Panc1 (cell line): ENCODE measurements at regions not wholly inside any gene's neighbourhood (a gene's known extent, or its start where the extent isn't known, plus 50 kb on each side); places are given as distances from the start of the nearest gene placed in this dataset.

ENCODE experiments used
- ATAC-seq: fragments of 200-7000 bp; cut with Tn5 transposase; 2 replicates; pipeline ENCODE4 v1.9.1; 2020; ENCODE audit warnings: mild to moderate bottlenecking, moderate library complexity
- BruUV-seq: library from RNA; stranded (reverse); fragments of 400-500 nt; replicated peaks from 2 replicates; lab custom pipeline; 2021; lab: Mats Ljungman, UMichigan
- CTCF ChIA-PET: fragments of 300-600 bp; sonication (Branson Sonifier 250); formaldehyde crosslinking; loops from one replicate; lab custom pipeline; 2022; ENCODE audit warnings: antibody characterized with exemption; lab: Charles Lee
- POLR2A ChIA-PET: fragments of 300-600 bp; sonication (Branson Sonifier 250); formaldehyde crosslinking; loops from one replicate; lab custom pipeline; 2022; ENCODE audit warnings: antibody characterized with exemption; lab: Charles Lee
- DNase-seq: peaks from one replicate; pipeline ENCODE4 v3.0.0-alpha.2; 2010; ENCODE audit warnings: low read depth, low spot score
- H3K27ac ChIP-seq: 2 replicates; pipeline ENCODE4 v1.5.1; 2011; ENCODE audit warnings: mild to moderate bottlenecking, low read length, inconsistent platforms
- H3K27me3 ChIP-seq: fragments of 200-500 bp; sonication (Bioruptor generic); 2 replicates; pipeline ENCODE4 v1.6.0; 2014; ENCODE audit warnings: low read length, inconsistent platforms; ENCODE audit not compliant: control insufficient read depth, insufficient read depth
- H3K36me3 ChIP-seq: fragments of 200-500 bp; sonication (Bioruptor generic); 2 replicates; pipeline ENCODE4 v1.5.1; 2014; ENCODE audit warnings: inconsistent platforms, mild to moderate bottlenecking, low read length, moderate library complexity; ENCODE audit not compliant: control insufficient read depth, insufficient read depth
- H3K4me1 ChIP-seq: 2 replicates; pipeline ENCODE4 v1.5.1; 2011; ENCODE audit warnings: inconsistent platforms, mild to moderate bottlenecking, low read length, moderate library complexity; ENCODE audit not compliant: control insufficient read depth, insufficient read depth
- H3K4me3 ChIP-seq, 2 experiments: 2 replicates each; pipeline ENCODE4 v1.5.1; 2011 to 2012; ENCODE audit warnings: low read depth in 2 of 2, low read length in 2 of 2, mild to moderate bottlenecking in 2 of 2, inconsistent platforms in 1 of 2, moderate library complexity in 1 of 2
- H3K9me3 ChIP-seq: fragments of 200-500 bp; sonication (Bioruptor generic); 2 replicates; pipeline ENCODE4 v1.5.1; 2014; ENCODE audit warnings: low read depth, mild to moderate bottlenecking, inconsistent platforms, low read length, moderate library complexity; ENCODE audit not compliant: control insufficient read depth, insufficient read depth
- CTCF ChIP-seq: fragments of 450-650 bp; IDR thresholded peaks from 2 replicates; pipeline ENCODE4 v1.5.1; 2017; ENCODE audit warnings: mild to moderate bottlenecking
- POLR2AphosphoS5 ChIP-seq: IDR thresholded peaks from 2 replicates; pipeline ENCODE4 v1.6.1; 2012; ENCODE audit warnings: mild to moderate bottlenecking, low read depth, low read length, moderate library complexity
- REST ChIP-seq, 2 experiments: IDR thresholded peaks; 2 replicates each; pipeline ENCODE4 v1.6.1; 2011 to 2012; ENCODE audit warnings: low read depth in 2 of 2, control low read depth in 1 of 2, low read length in 1 of 2, mild to moderate bottlenecking in 1 of 2, moderate library complexity in 1 of 2; ENCODE audit not compliant: insufficient read depth in 1 of 2
- SIN3A ChIP-seq: IDR thresholded peaks from 2 replicates; pipeline ENCODE4 v1.6.1; 2012; ENCODE audit warnings: low read depth, mild to moderate bottlenecking, low read length, moderate library complexity, borderline replicate concordance; ENCODE audit not compliant: insufficient read depth
- TCF7L2 ChIP-seq: IDR thresholded peaks from 2 replicates; pipeline ENCODE4 v1.6.1; 2011; ENCODE audit warnings: mild to moderate bottlenecking, low read depth, low read length, inconsistent platforms
- in situ Hi-C: cut with HindIII; loops from 2 replicates; pipeline ENCODE4 v1.10.0; 2016; ENCODE audit warnings: low sequenced_read_pairs, low pct_unique_long_range_greater_than_20kb
- intact Hi-C: fragments of 100-400 bp; cut with micrococcal nuclease; formaldehyde crosslinking; loops from one replicate; pipeline ENCODE4 v1.10.0; 2022; ENCODE audit not compliant: unreplicated experiment

DNA sequence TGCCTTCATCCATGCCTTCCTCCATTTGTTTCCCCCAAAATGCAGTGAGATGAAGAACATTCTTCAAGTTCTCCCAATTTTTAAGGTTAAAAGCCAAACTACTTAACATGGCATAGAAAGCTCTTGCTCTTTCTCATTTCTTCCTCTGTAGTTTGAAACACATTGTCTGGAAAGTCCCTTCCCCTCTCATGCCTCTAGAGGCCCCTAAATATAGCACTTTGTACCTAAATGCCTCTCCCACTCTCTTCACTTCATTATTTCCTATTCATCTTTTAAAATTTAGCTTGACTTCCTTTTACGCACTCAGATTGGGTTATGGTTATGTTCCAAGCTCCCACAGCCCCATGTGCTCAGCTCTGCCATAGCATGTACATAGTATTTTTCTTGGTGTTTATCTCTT lies 389.3 kb downstream of the HDGFL1 start:
- no peaks in the 10 kb centered on the region for H3K4me1 ChIP-seq
- H3K27me3 ChIP-seq = no peaks in the 10 kb centered on the region
- no peaks in the 10 kb centered on the region for H3K9me3 ChIP-seq
- intact Hi-C loops = no loop called here
- BruUV-seq = no TSS peak
- POLR2A ChIA-PET = no interaction called here
- no peak for ATAC-seq
- no peak for DNase-seq
- in situ Hi-C loops = no loop called here
- no peak overlapping the region for H3K4me3 ChIP-seq
- CTCF ChIA-PET = no interaction called here
- TF ChIP-seq SIN3A = no peak
- no peak for TF ChIP-seq CTCF
- TF ChIP-seq POLR2AphosphoS5 = no peak
- TF ChIP-seq REST (IDR thresholded peaks at IDR 0.05; ENCODE audit: insufficient read depth in 1 of 2, low read depth in 2 of 2, low read length in 1 of 2) = no peak
- TF ChIP-seq TCF7L2 = no peak
- no peaks in the 10 kb centered on the region for H3K36me3 ChIP-seq
- H3K27ac ChIP-seq = no peak overlapping the region

DNA sequence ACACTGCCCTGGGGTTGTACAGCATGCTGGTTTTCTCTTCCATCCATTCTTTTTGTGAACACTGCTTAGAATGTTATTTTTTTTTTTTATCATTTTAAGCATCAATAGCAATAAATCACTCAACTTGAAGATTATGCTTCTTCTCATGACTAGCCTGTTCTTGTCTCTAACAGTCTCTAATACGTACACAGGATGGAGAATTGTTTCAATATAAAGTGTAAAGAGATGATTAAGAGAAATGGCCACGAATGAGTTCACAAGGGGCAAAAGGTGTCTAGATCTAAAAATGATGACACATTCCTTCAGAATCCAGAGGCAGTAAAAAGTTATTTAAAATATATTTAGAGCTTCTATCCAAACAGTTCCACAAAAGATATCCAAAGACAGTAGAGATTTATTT lies 390.2 kb downstream of the HDGFL1 start:
- TF ChIP-seq CTCF (no peak), POLR2AphosphoS5 (no peak), TCF7L2 (no peak), SIN3A (no peak), REST (IDR thresholded peaks at IDR 0.05; ENCODE audit: insufficient read depth in 1 of 2, low read depth in 2 of 2, low read length in 1 of 2) (no peak)
- H3K36me3 ChIP-seq = no peaks in the 10 kb centered on the region
- intact Hi-C loops (no loop called here), in situ Hi-C loops (no loop called here)
- H3K4me3 ChIP-seq = no peak overlapping the region
- H3K9me3 ChIP-seq = no peaks in the 10 kb centered on the region
- POLR2A ChIA-PET = no interaction called here
- no peak for DNase-seq
- no peak for ATAC-seq
- H3K4me1 ChIP-seq = no peaks in the 10 kb centered on the region
- no peaks in the 10 kb centered on the region for H3K27me3 ChIP-seq
- BruUV-seq = no TSS peak
- CTCF ChIA-PET = no interaction called here
- no peak overlapping the region for H3K27ac ChIP-seq
